GM19043 (cell line): ENCODE measurements at regions not wholly inside any gene's neighbourhood (a gene's known extent, or its start where the extent isn't known, plus 50 kb on each side); places are given as distances from the start of the nearest gene placed in this dataset.
"Not testable (repeated sequence)": the region's sequence is repeated elsewhere in the genome, so short reads cannot be mapped to it uniquely, and the experiment has no call there.

Experiments
- ATAC-seq: cut with Tn5 transposase; IDR thresholded peaks from one replicate; pipeline ENCODE4 v1.9.1; 2021; ENCODE audit warnings: low read depth; ENCODE audit not compliant: unreplicated experiment

GRCh38 chr1:189929501-189930099, 548.1 kb downstream of the BRINP3 start:
- ATAC-seq: no peak

- no peak for ATAC-seq
These were observed 540.8 kb downstream of the BRINP3 start for GRCh38 chr1:189936861-189937260.

- no peak for ATAC-seq
These were observed 537.7 kb downstream of the BRINP3 start for GRCh38 chr1:189939967-189940366.

GRCh38 chr1:189941922-189942321, 535.7 kb downstream of the BRINP3 start:
- ATAC-seq: no peak

GRCh38 chr1:189958756-189959155, 518.9 kb downstream of the BRINP3 start:
- no peak for ATAC-seq

- ATAC-seq: no peak
These were observed 516.9 kb downstream of the BRINP3 start for GRCh38 chr1:189960769-189961168.

- ATAC-seq: no peak
These were observed 515.5 kb downstream of the BRINP3 start for GRCh38 chr1:189962181-189962580.

GRCh38 chr1:189970331-189971230, 507.1 kb downstream of the BRINP3 start:
- ATAC-seq: no peak

- ATAC-seq: no peak
These were observed 506.0 kb downstream of the BRINP3 start for GRCh38 chr1:189971656-189972055.

- no peak for ATAC-seq
These were observed 500.5 kb downstream of the BRINP3 start for GRCh38 chr1:189977184-189977583.

GRCh38 chr1:189983166-189983890, 494.3 kb downstream of the BRINP3 start:
- no peak for ATAC-seq

GRCh38 chr1:189986516-189986915, 491.1 kb downstream of the BRINP3 start:
- ATAC-seq: no peak

- no peak for ATAC-seq
These were observed 490.2 kb downstream of the BRINP3 start for GRCh38 chr1:189987509-189987908.

- ATAC-seq: no peak
These were observed 484.8 kb downstream of the BRINP3 start for GRCh38 chr1:189992856-189993255.

- no peak for ATAC-seq
These were observed 477.2 kb downstream of the BRINP3 start for GRCh38 chr1:190000365-190000872.

GRCh38 chr1:190001187-190001586, 476.5 kb downstream of the BRINP3 start:
- ATAC-seq: no peak

- ATAC-seq: no peak
These were observed 474.3 kb downstream of the BRINP3 start for GRCh38 chr1:190003376-190003775.

- ATAC-seq: no peak
These were observed 466.1 kb downstream of the BRINP3 start for GRCh38 chr1:190011585-190011984.

GRCh38 chr1:190019151-190019550, 458.5 kb downstream of the BRINP3 start:
- not testable (repeated sequence) for ATAC-seq

GRCh38 chr1:190019717-190020116, 457.9 kb downstream of the BRINP3 start:
- no peak for ATAC-seq

GRCh38 chr1:190022709-190023108, 455.0 kb downstream of the BRINP3 start:
- no peak for ATAC-seq
